ENCODE measurements at regions not wholly inside any gene's neighbourhood (a gene's known extent, or its start where the extent isn't known, plus 50 kb on each side); places are given as distances from the start of the nearest gene placed in this dataset.

DNA sequence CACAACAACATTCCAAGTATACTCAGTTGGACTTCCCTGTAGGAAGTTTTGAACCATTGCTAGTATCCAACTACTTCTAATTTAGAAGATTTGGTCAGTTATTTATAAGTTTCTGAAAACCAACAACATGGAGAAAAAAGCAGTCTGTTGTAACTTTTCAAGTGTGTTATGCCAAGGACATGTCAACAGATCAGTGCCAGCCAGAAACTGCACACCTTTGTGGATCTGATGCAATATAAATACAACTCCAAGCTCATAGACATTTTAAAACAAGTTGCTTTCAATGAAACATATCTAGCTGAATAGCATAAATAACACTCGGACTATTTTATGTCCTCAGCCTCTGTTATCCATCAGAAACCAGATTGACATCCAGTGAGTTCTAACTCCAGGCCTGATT lies 58.3 kb upstream of the CARMIL1 start:
- ChIA-PET CTCF (ENCODE audit: partially characterized antibody) (interaction anchor here (0.6 to 1.4 kb wide), 5 partner anchors 9 to 398 kb away, joined by 3 to 4 read pairs (median 3); no protein-coding TSS in a partner anchor), POLR2A (ENCODE audit: partially characterized antibody) (no interaction called here)
- H2BK15ac ChIP-seq (ENCODE audit: low read length) = no peak overlapping the region
- WGBS, 2 experiments (ENCODE audit: extremely low coverage in 1 of 2, insufficient coverage in 1 of 2, insufficient read length in 1 of 2, insufficient replicate concordance in 2 of 2, low coverage in 1 of 2, low lambda C conversion rate in 2 of 2, missing lambda C conversion rate in 1 of 2) = 93% methylated on average over 1 of the region's 1 CpG; no CpG with 5 or more reads in 1 of the 2 experiments
- no peaks in the 10 kb centered on the region for H3K79me1 ChIP-seq (ENCODE audit: low read depth, low read length)
- no peak overlapping the region for H4K5ac ChIP-seq (ENCODE audit: insufficient read length, low read depth, low read length)
- no peaks in the 10 kb centered on the region for H3K23me2 ChIP-seq (ENCODE audit: low read depth, low read length)
- no peak overlapping the region for H3K23ac ChIP-seq (ENCODE audit: insufficient read length)
- H2BK20ac ChIP-seq (ENCODE audit: low read length) = no peak overlapping the region
- H3K14ac ChIP-seq (ENCODE audit: insufficient read length) = no peak overlapping the region
- H2BK120ac ChIP-seq (replicated peaks; ENCODE audit: low read depth, low read length) = no peak overlapping the region
- peaks cover 0 to 5% (median 0%) of the 10 kb centered on the region in 4 experiments; a peak in 1 of 7 replicates for H3K4me1 ChIP-seq (replicated peaks in 1 of 4; ENCODE audit: control insufficient read depth in 3 of 4, insufficient read depth in 4 of 4, low read length in 3 of 4)
- H4K20me1 ChIP-seq (replicated peaks in 1 of 2; ENCODE audit: control insufficient read depth in 1 of 2, insufficient read depth in 2 of 2, low read length in 2 of 2) = no peaks in the 10 kb centered on the region
- H3K4ac ChIP-seq (replicated peaks; ENCODE audit: insufficient read length, low read depth, low read length) = no peak overlapping the region
- no peak overlapping the region for H3K9ac ChIP-seq (replicated peaks in 1 of 4; ENCODE audit: extremely low read depth in 1 of 4, low read depth in 3 of 4, low read length in 3 of 4)
- no peak for DNase-seq (ENCODE audit: low read depth in 1 of 2, low spot score in 2 of 2)
- no peaks in the 10 kb centered on the region for H3K9me3 ChIP-seq (ENCODE audit: insufficient read depth in 2 of 2, low read depth in 1 of 2, low read length in 1 of 2)
- no peak overlapping the region for H4K8ac ChIP-seq (ENCODE audit: extremely low read depth, insufficient read depth, low read length)
- no peak for FAIRE-seq
- H3K79me2 ChIP-seq (ENCODE audit: control insufficient read depth in 1 of 2, insufficient read depth in 2 of 2, low read length in 2 of 2) = no peaks in the 10 kb centered on the region
- TF ChIP-seq SIRT6 (IDR thresholded peaks at IDR 0.05; ENCODE audit: low read length) (no peak), JUN (IDR thresholded peaks at IDR 0.05; ENCODE audit: low read depth, low read length) (no peak), EGR1 (IDR thresholded peaks at IDR 0.05; ENCODE audit: borderline replicate concordance, low read depth, low read length) (no peak), POLR2AphosphoS5 (IDR thresholded peaks at IDR 0.05; ENCODE audit: low read depth, low read length) (no peak), ZNF274 (IDR thresholded peaks at IDR 0.05; ENCODE audit: borderline replicate concordance, extremely low read depth, low read length) (no peak), HDAC2 (IDR thresholded peaks at IDR 0.05; ENCODE audit: borderline replicate concordance in 1 of 2, low read depth in 2 of 2, low read length in 2 of 2) (no peak)
- TF ChIP-seq, protein P1, sequence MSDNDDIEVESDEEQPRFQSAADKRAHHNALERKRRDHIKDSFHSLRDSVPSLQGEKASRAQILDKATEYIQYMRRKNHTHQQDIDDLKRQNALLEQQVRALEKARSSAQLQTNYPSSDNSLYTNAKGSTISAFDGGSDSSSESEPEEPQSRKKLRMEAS (IDR thresholded peaks at IDR 0.05) = no peak
- H4K91ac ChIP-seq (replicated peaks; ENCODE audit: insufficient read length, low read length) = no peak overlapping the region
- no peaks in the 10 kb centered on the region for H3K27me3 ChIP-seq (replicated peaks in 1 of 4; ENCODE audit: control insufficient read depth in 3 of 4, extremely low read depth in 1 of 4, insufficient read depth in 3 of 4, low read length in 3 of 4)
- H2BK12ac ChIP-seq (ENCODE audit: low read depth, low read length) = no peak overlapping the region
- no peak overlapping the region for H3K56ac ChIP-seq (replicated peaks; ENCODE audit: insufficient read length, low read depth, low read length)
- no peak overlapping the region for H3K4me2 ChIP-seq (ENCODE audit: insufficient read depth in 1 of 2, low read depth in 2 of 2, low read length in 2 of 2)
- no peak overlapping the region for H3K4me3 ChIP-seq (ENCODE audit: extremely low read depth in 1 of 4, insufficient read depth in 2 of 4, low read depth in 3 of 4, low read length in 4 of 4)
- no peak overlapping the region for H3K27ac ChIP-seq (ENCODE audit: low read depth, low read length)
- H3K18ac ChIP-seq (ENCODE audit: extremely low read depth, low read length) = no peak overlapping the region
- H2AFZ ChIP-seq (ENCODE audit: low read length) = no peak overlapping the region
- no peaks in the 10 kb centered on the region for H3K36me3 ChIP-seq (ENCODE audit: control insufficient read depth in 2 of 4, insufficient read depth in 4 of 4, low read length in 3 of 4)
- H2AK5ac ChIP-seq (ENCODE audit: low read depth, low read length) = no peak overlapping the region
- no peak overlapping the region for H2BK5ac ChIP-seq (ENCODE audit: low read depth, low read length)

All from H1 (cell line).